Peyer's patch (tissue), 4 donors: ENCODE measurements at regions not wholly inside any gene's neighbourhood (a gene's known extent, or its start where the extent isn't known, plus 50 kb on each side); places are given as distances from the start of the nearest gene placed in this dataset.

Source experiments
- DNase-seq, 3 donors: peaks; one replicate each; pipeline ENCODE4 v3.0.0-alpha.2; 2017 to 2019
- H3K27ac ChIP-seq, 4 donors: fragments of 200-600 bp; sonication (generic); one replicate each; pipeline ENCODE4 v1.5.1; 2016 to 2019
- H3K27me3 ChIP-seq, 2 donors: fragments of 200-600 bp; sonication (generic); one replicate each; pipeline ENCODE4 v1.5.1; 2019
- H3K36me3 ChIP-seq, 3 donors: fragments of 200-600 bp; sonication (generic); one replicate each; pipeline ENCODE4 v1.5.1; 2016 to 2019
- H3K4me1 ChIP-seq, 4 donors: fragments of 200-600 bp; sonication (generic); one replicate each; pipeline ENCODE4 v1.5.1; 2016 to 2019
- H3K4me3 ChIP-seq, 4 donors: fragments of 200-600 bp; sonication (generic); 1 replicate in 3 of 4; 2 replicates in 1 of 4; pipeline ENCODE4 v1.5.1; 2016 to 2019; ENCODE audit warnings: mild to moderate bottlenecking in 1 of 4
- H3K9me3 ChIP-seq, 4 donors: fragments of 200-600 bp; sonication (generic); one replicate each; pipeline ENCODE4 v1.5.1; 2016 to 2019; ENCODE audit warnings: mild to moderate bottlenecking in 1 of 4
- CTCF ChIP-seq, 6 experiments: fragments of 450-650 bp in 4 of 6; fragments of 200-600 bp in 2 of 6; sonication (generic) in 1 of 6; IDR thresholded peaks; one replicate each; pipeline ENCODE4 v1.5.1; 2017 to 2019; ENCODE audit warnings: antibody characterized with exemption in 6 of 6, mild to moderate bottlenecking in 3 of 6, moderate library complexity in 1 of 6
- POLR2A ChIP-seq, 2 donors: fragments of 450-650 bp; IDR thresholded peaks; one replicate each; pipeline ENCODE4 v1.5.1; 2017; ENCODE audit warnings: antibody characterized with exemption in 2 of 2, mild to moderate bottlenecking in 2 of 2, moderate library complexity in 2 of 2

GRCh38 chr6:91420243-91420642 lies 833.4 kb upstream of the MAP3K7 start:
- H3K9me3 ChIP-seq, result no peaks in the 10 kb centered on the region
- no peaks in the 10 kb centered on the region for H3K36me3 ChIP-seq
- H3K4me1 ChIP-seq, result no peaks in the 10 kb centered on the region
- no peak overlapping the region for H3K27ac ChIP-seq
- no peak overlapping the region for H3K4me3 ChIP-seq
- no peaks in the 10 kb centered on the region for H3K27me3 ChIP-seq
- DNase-seq, result no peak
- TF ChIP-seq POLR2A (IDR thresholded peaks at IDR 0.05) (no peak), CTCF (IDR thresholded peaks at IDR 0.05) (no peak)

GRCh38 chr6:91415031-91415605 lies 828.2 kb upstream of the MAP3K7 start:
- H3K27me3 ChIP-seq, result no peaks in the 10 kb centered on the region

GRCh38 chr6:91412532-91412931 lies 825.7 kb upstream of the MAP3K7 start:
- Histone ChIP-seq H3K4me3 (no peak overlapping the region), H3K27me3 (no peaks in the 10 kb centered on the region), H3K4me1 (no peaks in the 10 kb centered on the region), H3K36me3 (no peaks in the 10 kb centered on the region), H3K9me3 (no peaks in the 10 kb centered on the region), H3K27ac (no peak overlapping the region)
- no peak for DNase-seq
- TF ChIP-seq POLR2A (IDR thresholded peaks at IDR 0.05) (no peak), CTCF (IDR thresholded peaks at IDR 0.05) (no peak)

More at GRCh38 chr6:91415031-91415605, 828.2 kb upstream of the MAP3K7 start:
- no peaks in the 10 kb centered on the region for H3K9me3 ChIP-seq
- H3K27ac ChIP-seq, result no peak overlapping the region
- no peaks in the 10 kb centered on the region for H3K4me1 ChIP-seq
- no peak for DNase-seq
- TF ChIP-seq CTCF (IDR thresholded peaks at IDR 0.05) (no peak), POLR2A (IDR thresholded peaks at IDR 0.05) (no peak)
- H3K4me3 ChIP-seq, result no peak overlapping the region
- H3K36me3 ChIP-seq, result no peaks in the 10 kb centered on the region

GRCh38 chr6:91407706-91408105 lies 820.8 kb upstream of the MAP3K7 start:
- Histone ChIP-seq H3K9me3 (no peaks in the 10 kb centered on the region), H3K27me3 (no peaks in the 10 kb centered on the region), H3K27ac (no peak overlapping the region), H3K4me3 (no peak overlapping the region), H3K36me3 (no peaks in the 10 kb centered on the region), H3K4me1 (no peaks in the 10 kb centered on the region)
- TF ChIP-seq CTCF (IDR thresholded peaks at IDR 0.05) (no peak), POLR2A (IDR thresholded peaks at IDR 0.05) (no peak)
- DNase-seq, result no peak

- no peaks in the 10 kb centered on the region for H3K9me3 ChIP-seq
- H3K36me3 ChIP-seq, result no peaks in the 10 kb centered on the region
- no peaks in the 10 kb centered on the region for H3K4me1 ChIP-seq
- TF ChIP-seq CTCF (IDR thresholded peaks at IDR 0.05) (no peak), POLR2A (IDR thresholded peaks at IDR 0.05) (no peak)
- no peak for DNase-seq
- H3K27ac ChIP-seq, result no peak overlapping the region
- no peak overlapping the region for H3K4me3 ChIP-seq
- H3K27me3 ChIP-seq, result no peaks in the 10 kb centered on the region
These were observed 806.1 kb upstream of the MAP3K7 start for GRCh38 chr6:91392951-91393350.
